ENCODE measurements at regions not wholly inside any gene's neighbourhood (a gene's known extent, or its start where the extent isn't known, plus 50 kb on each side); places are given as distances from the start of the nearest gene placed in this dataset.
"Not testable (repeated sequence)": the region's sequence is repeated elsewhere in the genome, so short reads cannot be mapped to it uniquely, and the experiment has no call there.

DNA sequence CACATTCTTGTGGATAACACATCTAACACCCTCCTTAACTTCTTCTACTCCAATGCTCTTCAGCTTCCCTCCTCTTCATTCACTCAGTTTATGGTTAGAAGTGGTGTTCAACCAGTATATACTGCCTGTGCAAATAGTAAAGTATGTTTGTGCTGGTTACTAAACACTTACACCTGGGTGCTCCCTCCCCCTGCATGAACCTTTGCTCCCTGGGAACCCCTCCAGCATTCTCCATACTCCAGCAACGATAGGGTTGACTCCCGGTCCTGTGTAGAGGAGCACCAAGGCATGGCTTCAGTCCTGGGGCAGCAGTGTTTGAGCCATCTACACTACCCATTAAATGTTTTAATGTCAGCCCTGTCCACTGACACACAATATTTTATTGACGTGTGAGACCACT, 407.5 kb upstream of the DPH6 start:
- H3K4me3 Mint-ChIP-seq = no peak overlapping the region
- H3K9me3 Mint-ChIP-seq = no peaks in the 10 kb centered on the region
- no peaks in the 10 kb centered on the region for H3K4me1 Mint-ChIP-seq
- no peak for ATAC-seq
- DNase-seq = no peak
- H3K27me3 Mint-ChIP-seq = no peaks in the 10 kb centered on the region
- H3K27ac Mint-ChIP-seq = no peak overlapping the region

DNA sequence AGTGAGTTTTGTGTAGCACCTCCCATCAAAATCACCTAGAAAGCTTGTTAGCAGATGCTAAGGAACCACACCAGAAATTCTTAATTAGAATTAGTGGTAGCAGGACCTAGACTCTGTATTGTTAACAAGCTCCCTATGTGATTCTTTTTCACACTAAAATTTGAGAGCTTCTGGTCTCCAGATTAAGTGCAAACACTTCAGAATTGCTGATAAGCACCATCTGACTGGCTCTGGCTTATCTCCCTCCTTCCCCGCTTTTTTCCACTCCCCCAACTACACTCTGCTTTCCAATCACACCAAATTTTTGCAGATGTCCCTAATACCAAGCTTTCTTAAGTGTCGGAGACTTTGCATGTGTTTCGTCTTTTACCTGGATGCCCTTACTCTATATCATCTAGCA, 410.1 kb upstream of the DPH6 start:
- Mint-ChIP-seq H3K4me3 (no peak overlapping the region), H3K9me3 (no peaks in the 10 kb centered on the region), H3K4me1 (no peaks in the 10 kb centered on the region), H3K27ac (no peak overlapping the region), H3K27me3 (no peaks in the 10 kb centered on the region)
- DNase-seq (no peak), ATAC-seq (no peak)

DNA sequence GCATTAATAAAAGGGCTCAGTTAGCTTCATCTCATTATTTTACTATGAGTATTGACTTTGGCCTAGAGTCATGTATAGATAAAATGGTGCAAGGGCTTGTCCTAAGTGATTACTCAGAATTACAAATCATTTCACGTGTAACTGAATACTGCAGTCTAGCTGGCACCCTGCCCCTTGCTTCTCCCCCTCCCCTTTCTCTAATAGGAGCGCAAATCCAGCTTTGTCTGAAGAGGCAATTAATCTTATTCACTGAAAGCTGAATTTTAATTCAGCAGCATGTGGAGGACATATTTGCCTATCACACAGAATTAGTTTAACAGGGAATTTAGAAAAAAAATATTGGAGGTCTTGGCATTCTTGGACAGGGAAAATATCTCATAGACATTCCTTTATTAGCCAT, 412.1 kb upstream of the DPH6 start:
- Mint-ChIP-seq H3K4me3 (no peak overlapping the region), H3K9me3 (no peaks in the 10 kb centered on the region)
- no peak for ATAC-seq

DNA sequence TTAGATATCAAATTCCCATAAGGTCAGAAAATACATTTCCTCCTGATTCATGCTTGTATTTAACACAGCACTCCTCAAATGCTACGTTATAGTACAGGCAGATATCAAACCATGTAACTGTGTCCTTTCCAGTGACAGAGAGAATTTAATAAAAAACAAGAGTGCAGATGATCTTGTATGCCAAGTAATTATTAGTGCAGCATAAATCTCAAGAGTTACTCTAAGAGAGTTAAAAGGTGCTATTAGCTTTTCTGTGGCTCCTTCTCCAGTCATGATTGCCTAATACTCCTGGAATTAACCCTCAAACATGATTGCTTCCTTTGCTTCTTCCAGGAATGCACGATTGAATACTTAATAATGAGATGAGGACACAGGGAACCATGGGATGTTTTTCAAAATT, 413.0 kb upstream of the DPH6 start:
- Mint-ChIP-seq H3K4me3 (no peak overlapping the region), H3K27me3 (no peaks in the 10 kb centered on the region), H3K9me3 (no peaks in the 10 kb centered on the region), H3K27ac (peak overlapping the region in 1 of 2 donors; percentile 37), H3K4me1 (no peaks in the 10 kb centered on the region)
- ATAC-seq = no peak
- no peak for DNase-seq

More for the DNA sequence above, 412.1 kb upstream of the DPH6 start:
- Mint-ChIP-seq H3K27ac (no peak overlapping the region), H3K4me1 (no peaks in the 10 kb centered on the region), H3K27me3 (no peaks in the 10 kb centered on the region)
- no peak for DNase-seq

DNA sequence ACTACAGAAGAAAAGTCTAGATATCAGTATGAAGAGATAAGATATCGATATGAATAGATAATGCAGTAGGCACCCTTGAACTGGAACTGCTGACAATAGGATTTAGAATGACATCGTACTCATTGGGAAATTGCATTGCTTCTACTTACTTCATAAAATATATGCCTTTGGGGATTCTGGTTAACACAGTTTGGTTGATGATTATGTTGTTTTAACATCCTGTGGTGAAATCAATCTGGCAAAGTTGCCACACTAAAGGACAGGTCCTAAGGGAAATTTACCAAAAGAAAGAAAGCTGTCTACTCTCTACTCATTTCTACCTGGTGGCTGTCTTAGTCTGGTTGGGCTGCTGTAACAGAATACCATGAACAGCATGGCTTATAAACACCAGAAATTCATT, 417.4 kb upstream of the DPH6 start:
- Mint-ChIP-seq H3K9me3 (no peaks in the 10 kb centered on the region), H3K27me3 (no peaks in the 10 kb centered on the region)

DNA sequence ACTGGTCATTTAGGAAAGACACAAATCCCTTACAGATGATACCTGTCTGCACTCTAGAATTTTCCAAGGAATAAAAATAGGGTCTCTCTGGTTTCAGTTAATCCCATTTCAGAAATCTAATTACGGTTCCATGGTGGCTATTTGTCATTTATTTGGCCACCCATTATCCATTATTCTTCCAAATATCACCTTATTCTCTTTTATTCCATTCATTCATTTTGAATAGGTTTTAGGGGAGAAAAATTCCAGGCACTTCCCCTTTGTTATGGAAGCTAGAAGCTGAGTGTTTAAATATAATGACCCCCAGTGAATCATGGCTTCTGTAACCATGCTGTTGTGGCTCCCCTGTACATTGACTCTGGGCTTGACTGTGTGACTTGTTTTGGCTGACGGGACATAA, 420.8 kb upstream of the DPH6 start:
- ATAC-seq (no peak), DNase-seq (no peak)
- Mint-ChIP-seq H3K27me3 (no peaks in the 10 kb centered on the region), H3K27ac (no peak overlapping the region), H3K4me1 (no peaks in the 10 kb centered on the region), H3K4me3 (no peak overlapping the region), H3K9me3 (no peaks in the 10 kb centered on the region)

More for the DNA sequence above, 417.4 kb upstream of the DPH6 start:
- DNase-seq = no peak
- Mint-ChIP-seq H3K27ac (no peak overlapping the region), H3K4me3 (no peak overlapping the region), H3K4me1 (no peaks in the 10 kb centered on the region)
- ATAC-seq = no peak

DNA sequence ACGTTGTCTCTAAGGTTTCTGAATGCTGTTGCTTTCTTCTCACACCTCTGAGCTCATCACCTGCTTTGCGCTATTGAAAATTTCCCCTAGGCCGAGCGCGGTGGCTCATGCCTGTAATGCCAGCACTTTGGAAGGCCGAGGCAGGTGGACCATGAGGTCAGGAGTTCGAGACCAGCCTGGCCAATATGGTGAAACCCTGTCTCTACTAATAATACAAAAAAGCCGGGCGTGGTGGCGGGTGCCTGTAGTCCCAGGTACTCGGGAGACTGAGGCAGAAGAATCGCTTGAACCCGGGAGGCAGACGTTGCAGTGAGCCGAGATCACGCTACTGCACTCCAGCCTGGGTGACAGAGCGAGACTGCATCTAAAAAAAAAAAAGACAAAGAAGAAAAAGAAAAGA, 422.0 kb upstream of the DPH6 start:
- not testable (repeated sequence) for H3K4me3 Mint-ChIP-seq, H3K27me3 Mint-ChIP-seq, ATAC-seq, H3K27ac Mint-ChIP-seq, DNase-seq, H3K9me3 Mint-ChIP-seq, H3K4me1 Mint-ChIP-seq

DNA sequence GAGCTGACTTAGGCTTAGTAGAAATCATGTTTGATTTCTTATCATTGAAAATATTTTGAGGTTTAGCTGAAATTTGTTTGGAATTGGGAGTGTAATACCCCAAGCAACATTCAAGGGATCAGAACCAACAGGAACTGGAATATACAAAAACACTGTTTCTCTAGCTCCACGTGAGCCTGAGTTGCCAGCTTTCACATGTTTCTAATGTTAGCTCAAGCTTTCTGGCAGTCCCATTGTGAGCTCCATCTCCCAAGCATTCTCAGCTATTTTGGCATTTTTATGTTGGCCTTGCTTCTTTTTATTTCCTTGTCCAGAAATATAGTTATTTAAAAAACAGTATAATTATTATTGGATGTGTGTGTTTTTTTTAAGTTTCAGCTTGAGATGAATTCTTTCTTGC, 427.1 kb upstream of the DPH6 start:
- H3K4me1 Mint-ChIP-seq = no peaks in the 10 kb centered on the region
- H3K27me3 Mint-ChIP-seq = no peaks in the 10 kb centered on the region
- DNase-seq (no peak), ATAC-seq (no peak)
- H3K4me3 Mint-ChIP-seq = no peak overlapping the region
- no peaks in the 10 kb centered on the region for H3K9me3 Mint-ChIP-seq
- no peak overlapping the region for H3K27ac Mint-ChIP-seq

DNA sequence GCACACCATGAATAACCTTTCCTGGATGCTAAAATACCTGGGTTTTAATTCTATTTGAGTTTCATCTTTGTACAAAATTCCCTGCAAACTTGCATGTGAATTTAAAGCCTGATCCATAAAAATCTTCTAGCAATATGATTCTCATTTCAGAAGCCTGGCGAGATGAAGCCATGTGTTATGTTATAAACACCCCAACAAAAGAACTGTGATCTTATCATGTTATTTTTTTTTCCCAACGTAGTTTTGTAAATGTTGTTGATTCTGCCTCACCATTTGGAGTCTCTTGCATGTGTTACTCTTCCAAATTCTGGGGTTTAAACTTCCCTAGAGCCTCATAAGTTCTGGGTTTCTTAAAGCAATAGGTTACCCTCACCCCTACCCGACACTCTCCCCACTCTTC, 428.1 kb upstream of the DPH6 start:
- Mint-ChIP-seq H3K4me3 (no peak overlapping the region), H3K9me3 (no peaks in the 10 kb centered on the region), H3K27me3 (no peaks in the 10 kb centered on the region), H3K4me1 (no peaks in the 10 kb centered on the region), H3K27ac (no peak overlapping the region)
- no peak for DNase-seq
- no peak for ATAC-seq

DNA sequence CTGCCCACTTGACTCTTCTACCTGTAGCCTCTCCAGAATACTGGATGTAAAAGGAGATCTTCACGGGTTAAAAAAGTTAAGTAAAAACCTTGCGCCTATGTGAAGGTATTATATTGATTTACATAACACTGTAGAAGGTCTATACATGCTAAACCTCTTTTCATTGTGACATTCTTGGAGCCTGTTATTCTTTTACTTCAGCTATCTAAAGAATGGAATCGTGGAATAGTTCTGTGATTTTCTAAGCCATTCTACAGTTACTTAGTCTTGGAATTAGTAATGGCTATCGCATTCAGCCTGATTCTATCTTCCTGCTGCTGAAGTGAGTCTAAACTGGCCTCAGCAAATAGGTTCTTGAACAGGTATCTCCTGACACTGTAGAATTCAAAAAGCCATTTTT, 430.0 kb upstream of the DPH6 start:
- H3K27ac Mint-ChIP-seq = no peak overlapping the region
- ATAC-seq (no peak), DNase-seq (no peak)
- no peaks in the 10 kb centered on the region for H3K4me1 Mint-ChIP-seq
- H3K27me3 Mint-ChIP-seq = no peaks in the 10 kb centered on the region
- H3K4me3 Mint-ChIP-seq = no peak overlapping the region
- no peaks in the 10 kb centered on the region for H3K9me3 Mint-ChIP-seq

DNA sequence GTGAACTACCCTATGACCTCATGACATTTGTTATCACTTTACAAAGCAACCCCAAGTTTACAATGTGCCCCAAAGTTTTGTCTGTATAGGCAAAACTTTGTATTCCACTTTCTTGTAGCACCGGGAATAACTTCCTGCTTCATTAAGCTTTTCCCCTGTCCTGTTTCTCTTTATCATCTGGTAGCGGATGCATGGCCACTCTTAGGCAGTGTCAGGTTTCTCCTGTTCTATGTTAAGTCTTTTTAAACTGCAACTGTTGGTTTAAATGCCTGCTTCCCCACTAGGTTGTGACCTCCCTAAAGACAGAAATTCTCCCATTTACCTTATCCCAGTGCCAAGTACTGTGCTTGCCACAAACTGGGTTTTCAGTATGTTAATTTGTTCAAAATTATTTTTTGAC, 433.6 kb upstream of the DPH6 start:
- Mint-ChIP-seq H3K4me1 (no peaks in the 10 kb centered on the region), H3K27me3 (no peaks in the 10 kb centered on the region), H3K27ac (no peak overlapping the region), H3K9me3 (no peaks in the 10 kb centered on the region), H3K4me3 (no peak overlapping the region)
- DNase-seq (no peak), ATAC-seq (no peak)

DNA sequence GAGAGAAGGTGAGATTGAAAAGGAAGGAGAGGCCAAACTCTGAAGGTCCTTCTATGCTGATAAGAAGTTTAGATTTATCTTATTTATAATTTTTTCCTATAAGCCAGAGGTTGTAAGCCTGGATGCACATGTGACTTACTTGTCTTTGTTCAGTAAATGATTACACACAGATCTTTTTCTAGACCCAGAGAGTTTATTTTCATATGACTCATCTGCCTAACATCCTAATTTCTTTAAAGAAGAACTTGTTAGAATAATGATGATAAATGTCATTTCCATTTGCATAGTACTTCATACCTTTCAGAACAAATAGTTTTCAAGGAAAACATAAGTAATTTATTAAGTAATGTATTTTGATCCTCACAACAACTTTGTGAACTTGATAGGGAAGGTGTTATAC, 434.8 kb upstream of the DPH6 start:
- ATAC-seq = no peak
- no peaks in the 10 kb centered on the region for H3K9me3 Mint-ChIP-seq
- no peaks in the 10 kb centered on the region for H3K4me1 Mint-ChIP-seq
- no peaks in the 10 kb centered on the region for H3K27me3 Mint-ChIP-seq
- H3K4me3 Mint-ChIP-seq = no peak overlapping the region
- DNase-seq = no peak
- no peak overlapping the region for H3K27ac Mint-ChIP-seq

DNA sequence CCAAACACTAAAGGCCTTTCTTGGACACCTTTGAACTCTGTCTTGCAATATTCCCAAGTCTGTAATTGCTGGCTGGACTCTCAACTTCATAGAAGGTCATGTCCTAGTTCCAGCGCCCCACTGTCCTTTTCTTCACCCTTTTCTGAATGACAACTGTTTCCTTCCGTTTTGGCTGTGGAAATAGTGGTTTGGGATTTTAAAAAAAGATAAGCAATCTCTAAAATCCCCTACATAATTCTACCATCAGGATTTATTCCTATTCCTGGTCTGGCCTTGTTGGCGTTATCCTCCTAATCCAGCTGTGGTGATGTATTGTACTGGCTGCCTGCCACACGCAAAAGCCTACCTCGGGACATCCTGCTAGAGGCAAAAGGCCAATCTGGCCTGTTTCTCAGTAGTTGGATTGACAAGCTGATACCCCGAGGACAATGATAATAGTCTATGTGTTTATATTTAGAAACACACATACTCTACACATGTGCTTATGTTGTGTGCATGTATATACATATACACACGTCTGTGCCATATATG, 440.3 kb upstream of the DPH6 start:
- no peak overlapping the region for H3K27ac Mint-ChIP-seq
- H3K4me1 Mint-ChIP-seq = no peaks in the 10 kb centered on the region
- DNase-seq = no peak
- no peak overlapping the region for H3K4me3 Mint-ChIP-seq
- no peak for ATAC-seq
- H3K27me3 Mint-ChIP-seq = no peaks in the 10 kb centered on the region
- peaks cover 0 to 7% of the 10 kb centered on the region in 2 donors for H3K9me3 Mint-ChIP-seq

DNA sequence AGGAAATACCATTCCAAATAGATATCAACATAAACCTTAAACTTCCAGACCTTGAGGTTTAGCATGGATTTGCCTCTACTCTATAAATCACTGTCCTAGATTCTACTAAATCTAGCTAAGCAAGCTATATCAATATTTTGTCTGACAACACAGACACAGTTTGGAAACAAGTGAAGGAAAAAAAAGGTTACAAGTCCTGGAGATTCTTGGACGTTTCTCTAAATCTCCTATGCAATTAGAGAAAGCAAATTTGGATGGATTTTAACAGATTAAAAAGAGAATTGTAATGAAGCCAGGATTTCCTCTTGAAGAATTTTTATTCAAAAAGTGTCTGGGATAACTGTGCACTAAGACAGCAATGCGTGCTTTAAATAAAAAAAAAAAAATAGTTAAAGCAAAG, 441.1 kb upstream of the DPH6 start:
- H3K27me3 Mint-ChIP-seq = no peaks in the 10 kb centered on the region
- H3K4me3 Mint-ChIP-seq = no peak overlapping the region
- DNase-seq = no peak
- ATAC-seq = no peak
- H3K27ac Mint-ChIP-seq = no peak overlapping the region
- H3K4me1 Mint-ChIP-seq = no peaks in the 10 kb centered on the region
- peaks cover 0 to 7% of the 10 kb centered on the region in 2 donors for H3K9me3 Mint-ChIP-seq

DNA sequence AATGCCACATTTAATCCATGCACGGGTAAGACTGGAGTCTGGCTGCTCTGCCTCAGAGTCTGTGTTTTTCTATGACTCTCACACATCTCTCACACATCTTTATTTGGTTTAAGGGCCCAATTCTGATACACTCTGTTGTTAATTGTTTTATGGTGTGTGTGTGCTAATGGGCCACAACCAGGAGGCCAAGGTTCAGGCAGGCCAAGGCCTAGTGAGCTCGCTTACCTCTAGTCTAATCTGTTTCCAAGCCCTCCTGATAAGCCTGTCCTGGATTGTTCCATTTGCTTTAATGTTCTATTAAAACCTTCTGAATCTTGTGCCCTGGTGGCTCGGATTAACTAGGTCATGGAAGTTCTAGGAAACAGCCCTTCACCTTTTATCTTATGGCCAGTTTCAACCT, 445.4 kb upstream of the DPH6 start:
- H3K4me3 Mint-ChIP-seq = no peak overlapping the region
- H3K4me1 Mint-ChIP-seq = no peaks in the 10 kb centered on the region
- H3K27me3 Mint-ChIP-seq = no peaks in the 10 kb centered on the region
- DNase-seq (no peak), ATAC-seq (no peak)
- peaks cover 0 to 7% of the 10 kb centered on the region in 2 donors for H3K9me3 Mint-ChIP-seq
- no peak overlapping the region for H3K27ac Mint-ChIP-seq

DNA sequence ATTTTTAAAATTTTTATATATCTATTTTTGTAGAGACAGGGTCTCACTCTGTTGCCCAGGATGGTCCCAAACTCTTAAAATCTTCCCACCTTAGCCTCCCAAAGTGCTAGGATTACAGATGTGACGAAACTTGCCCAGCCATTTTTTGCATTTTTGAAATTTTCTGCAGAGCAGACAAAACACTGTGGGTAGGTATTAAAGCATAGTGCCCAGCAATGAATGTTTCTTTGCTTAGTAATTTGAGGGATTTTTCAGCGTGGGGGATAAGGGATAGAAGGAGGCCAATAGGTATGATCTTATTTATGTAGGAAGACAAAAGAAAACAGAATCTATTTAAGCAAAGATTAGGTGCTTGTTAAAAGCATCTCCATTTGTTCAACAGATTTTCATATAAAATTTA, 446.8 kb upstream of the DPH6 start:
- no peak overlapping the region for H3K4me3 Mint-ChIP-seq
- H3K27me3 Mint-ChIP-seq = no peaks in the 10 kb centered on the region
- no peak overlapping the region for H3K27ac Mint-ChIP-seq
- peaks cover 0 to 7% of the 10 kb centered on the region in 2 donors for H3K9me3 Mint-ChIP-seq
- no peaks in the 10 kb centered on the region for H3K4me1 Mint-ChIP-seq
- ATAC-seq = no peak
- DNase-seq = no peak

DNA sequence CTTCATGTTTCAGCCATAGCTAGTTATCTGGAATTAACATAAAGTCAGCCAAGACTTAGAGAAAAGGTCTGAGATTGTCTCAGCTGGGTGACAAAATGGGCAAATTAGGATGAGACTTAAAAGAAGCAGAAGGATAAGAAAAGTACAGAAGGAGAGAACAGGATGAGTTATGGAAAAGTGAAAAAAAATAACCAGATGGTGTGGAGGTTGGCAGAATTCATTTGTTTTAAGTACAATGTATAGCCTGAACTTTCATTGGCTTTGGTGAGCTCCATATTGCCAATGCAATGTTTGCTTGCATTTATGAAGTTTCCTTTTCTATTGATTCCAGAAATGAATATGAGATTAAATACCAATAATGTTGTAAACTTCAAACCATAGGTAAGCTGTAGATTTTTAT, 447.2 kb upstream of the DPH6 start:
- Mint-ChIP-seq H3K4me1 (no peaks in the 10 kb centered on the region), H3K9me3 (peaks cover 0 to 7% of the 10 kb centered on the region in 2 donors), H3K4me3 (no peak overlapping the region), H3K27me3 (no peaks in the 10 kb centered on the region), H3K27ac (no peak overlapping the region)
- DNase-seq = no peak
- ATAC-seq = no peak
